ENCODE measurements at regions not wholly inside any gene's neighbourhood (a gene's known extent, or its start where the extent isn't known, plus 50 kb on each side); places are given as distances from the start of the nearest gene placed in this dataset.

DNA sequence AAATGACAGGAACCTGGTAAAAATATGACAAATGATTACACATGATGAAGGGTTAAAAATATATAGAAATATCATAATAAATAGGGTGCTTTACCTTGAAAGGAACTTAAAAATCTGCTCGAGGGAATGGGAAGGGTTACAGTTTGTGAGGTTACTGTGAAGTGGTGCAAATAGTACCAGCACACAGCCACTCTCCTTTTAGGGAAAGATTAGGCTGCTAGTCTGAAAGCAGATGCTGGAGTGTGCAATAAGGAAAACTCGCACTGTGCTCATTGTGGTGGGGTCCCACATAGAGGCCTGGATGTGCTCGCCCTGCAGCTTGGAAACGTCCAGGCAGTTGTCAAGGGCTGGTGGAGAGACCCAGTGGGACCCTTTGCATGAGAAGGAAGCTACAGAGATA, 145.9 kb upstream of the TBX20 start:
- TF ChIP-seq, protein P1, sequence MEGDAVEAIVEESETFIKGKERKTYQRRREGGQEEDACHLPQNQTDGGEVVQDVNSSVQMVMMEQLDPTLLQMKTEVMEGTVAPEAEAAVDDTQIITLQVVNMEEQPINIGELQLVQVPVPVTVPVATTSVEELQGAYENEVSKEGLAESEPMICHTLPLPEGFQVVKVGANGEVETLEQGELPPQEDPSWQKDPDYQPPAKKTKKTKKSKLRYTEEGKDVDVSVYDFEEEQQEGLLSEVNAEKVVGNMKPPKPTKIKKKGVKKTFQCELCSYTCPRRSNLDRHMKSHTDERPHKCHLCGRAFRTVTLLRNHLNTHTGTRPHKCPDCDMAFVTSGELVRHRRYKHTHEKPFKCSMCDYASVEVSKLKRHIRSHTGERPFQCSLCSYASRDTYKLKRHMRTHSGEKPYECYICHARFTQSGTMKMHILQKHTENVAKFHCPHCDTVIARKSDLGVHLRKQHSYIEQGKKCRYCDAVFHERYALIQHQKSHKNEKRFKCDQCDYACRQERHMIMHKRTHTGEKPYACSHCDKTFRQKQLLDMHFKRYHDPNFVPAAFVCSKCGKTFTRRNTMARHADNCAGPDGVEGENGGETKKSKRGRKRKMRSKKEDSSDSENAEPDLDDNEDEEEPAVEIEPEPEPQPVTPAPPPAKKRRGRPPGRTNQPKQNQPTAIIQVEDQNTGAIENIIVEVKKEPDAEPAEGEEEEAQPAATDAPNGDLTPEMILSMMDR (IDR thresholded peaks at IDR 0.05 in 2 of 3, conservative IDR thresholded peaks at IDR 0.05 in 1 of 3; ENCODE audit: control insufficient read depth in 2 of 3, extremely low read depth in 1 of 3, insufficient read depth in 1 of 3, low read depth in 3 of 3, low read length in 3 of 3): no peak
- TF ChIP-seq MXI1 (IDR thresholded peaks at IDR 0.05; ENCODE audit: low read depth, low read length): no peak
- TF ChIP-seq, protein P2, sequence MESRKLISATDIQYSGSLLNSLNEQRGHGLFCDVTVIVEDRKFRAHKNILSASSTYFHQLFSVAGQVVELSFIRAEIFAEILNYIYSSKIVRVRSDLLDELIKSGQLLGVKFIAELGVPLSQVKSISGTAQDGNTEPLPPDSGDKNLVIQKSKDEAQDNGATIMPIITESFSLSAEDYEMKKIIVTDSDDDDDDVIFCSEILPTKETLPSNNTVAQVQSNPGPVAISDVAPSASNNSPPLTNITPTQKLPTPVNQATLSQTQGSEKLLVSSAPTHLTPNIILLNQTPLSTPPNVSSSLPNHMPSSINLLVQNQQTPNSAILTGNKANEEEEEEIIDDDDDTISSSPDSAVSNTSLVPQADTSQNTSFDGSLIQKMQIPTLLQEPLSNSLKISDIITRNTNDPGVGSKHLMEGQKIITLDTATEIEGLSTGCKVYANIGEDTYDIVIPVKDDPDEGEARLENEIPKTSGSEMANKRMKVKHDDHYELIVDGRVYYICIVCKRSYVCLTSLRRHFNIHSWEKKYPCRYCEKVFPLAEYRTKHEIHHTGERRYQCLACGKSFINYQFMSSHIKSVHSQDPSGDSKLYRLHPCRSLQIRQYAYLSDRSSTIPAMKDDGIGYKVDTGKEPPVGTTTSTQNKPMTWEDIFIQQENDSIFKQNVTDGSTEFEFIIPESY (IDR thresholded peaks at IDR 0.05): no peak

Measured in GM12878 (cell line).